H9 (cell line): ENCODE measurements at regions not wholly inside any gene's neighbourhood (a gene's known extent, or its start where the extent isn't known, plus 50 kb on each side); places are given as distances from the start of the nearest gene placed in this dataset.
A peak's percentile ranks its signal among the peaks of the same experiment; 100 is the strongest.

Experiments
- DNase-seq: peaks from one replicate; pipeline ENCODE4 v3.0.0-alpha.2; 2017
- H2AFZ ChIP-seq: one replicate; pipeline ENCODE4 v1.6.1; 2013; ENCODE audit warnings: mild to moderate bottlenecking, low read length, control low read depth, moderate library complexity
- H2AK5ac ChIP-seq: 2 replicates; pipeline ENCODE4 v1.6.1; 2013; ENCODE audit warnings: low read length, control low read depth, mixed read lengths; ENCODE audit not compliant: insufficient read length
- H2BK120ac ChIP-seq: one replicate; pipeline ENCODE4 v1.6.1; 2013; ENCODE audit warnings: low read depth, mild to moderate bottlenecking, low read length, control low read depth, inconsistent platforms; ENCODE audit not compliant: poor library complexity, severe bottlenecking
- H2BK12ac ChIP-seq: 2 replicates; pipeline ENCODE4 v1.6.1; 2013; ENCODE audit warnings: low read length, control low read depth, mixed read lengths, low read depth; ENCODE audit not compliant: insufficient read length
- H2BK15ac ChIP-seq: 2 replicates; pipeline ENCODE4 v1.6.1; 2013; ENCODE audit warnings: low read depth, low read length, control low read depth
- H2BK20ac ChIP-seq: one replicate; pipeline ENCODE4 v1.6.1; 2013; ENCODE audit warnings: low read depth, mild to moderate bottlenecking, low read length, control low read depth, inconsistent platforms; ENCODE audit not compliant: poor library complexity, severe bottlenecking
- H2BK5ac ChIP-seq: 2 replicates; pipeline ENCODE4 v1.6.1; 2013; ENCODE audit warnings: low read length, control low read depth, mixed read lengths; ENCODE audit not compliant: insufficient read length
- H3K14ac ChIP-seq: 2 replicates; pipeline ENCODE4 v1.6.1; 2013; ENCODE audit warnings: low read length, control low read depth; ENCODE audit not compliant: insufficient read depth
- H3K18ac ChIP-seq: 2 replicates; pipeline ENCODE4 v1.6.1; 2013; ENCODE audit warnings: low read depth, mild to moderate bottlenecking, mixed read lengths, low read length, control low read depth; ENCODE audit not compliant: insufficient read length
- H3K23ac ChIP-seq: 2 replicates; pipeline ENCODE4 v1.6.1; 2013; ENCODE audit warnings: low read length, control low read depth, mixed read lengths, low read depth; ENCODE audit not compliant: insufficient read length
- H3K23me2 ChIP-seq: 2 replicates; pipeline ENCODE4 v1.6.1; 2013; ENCODE audit warnings: low read depth, mild to moderate bottlenecking, mixed read lengths, low read length, control low read depth; ENCODE audit not compliant: insufficient read length, poor library complexity, severe bottlenecking
- H3K27ac ChIP-seq: 2 replicates; pipeline ENCODE4 v1.5.1; 2013; ENCODE audit warnings: low read length, control low read depth, mixed read lengths, low read depth; ENCODE audit not compliant: insufficient read length
- H3K27me3 ChIP-seq: 2 replicates; pipeline ENCODE4 v1.6.1; 2013; ENCODE audit warnings: low read length, control low read depth, inconsistent platforms; ENCODE audit not compliant: insufficient read depth
- H3K4ac ChIP-seq: 2 replicates; pipeline ENCODE4 v1.6.1; 2013; ENCODE audit warnings: low read depth, mild to moderate bottlenecking, control low read depth, inconsistent platforms, low read length, moderate library complexity
- H3K4me1 ChIP-seq: 2 replicates; pipeline ENCODE4 v1.6.1; 2013; ENCODE audit warnings: low read length, control low read depth, inconsistent platforms; ENCODE audit not compliant: insufficient read depth
- H3K4me2 ChIP-seq: 2 replicates; pipeline ENCODE4 v1.6.1; 2013; ENCODE audit warnings: low read length, control low read depth, mixed read lengths; ENCODE audit not compliant: insufficient read length, insufficient read depth
- H3K56ac ChIP-seq: 2 replicates; pipeline ENCODE4 v1.6.1; 2013; ENCODE audit warnings: low read depth, mild to moderate bottlenecking, mixed read lengths, low read length, control low read depth; ENCODE audit not compliant: insufficient read length
- H3K79me1 ChIP-seq: 2 replicates; pipeline ENCODE4 v1.6.1; 2013; ENCODE audit warnings: low read depth, mild to moderate bottlenecking, moderate library complexity, low read length, control low read depth, inconsistent platforms; ENCODE audit not compliant: insufficient read depth, poor library complexity, severe bottlenecking
- H3K79me2 ChIP-seq: 2 replicates; pipeline ENCODE4 v1.6.1; 2013; ENCODE audit warnings: low read length, control low read depth, inconsistent platforms; ENCODE audit not compliant: insufficient read depth
- H3K9ac ChIP-seq: 2 replicates; pipeline ENCODE4 v1.6.1; 2013; ENCODE audit warnings: low read length, control low read depth, mixed read lengths; ENCODE audit not compliant: insufficient read length; ENCODE audit errors: extremely low read depth
- H3K9me3 ChIP-seq: one replicate; pipeline ENCODE4 v1.6.1; 2013; ENCODE audit warnings: low read depth, low read length, inconsistent platforms; ENCODE audit not compliant: control insufficient read depth
- H3T11ph ChIP-seq: one replicate; pipeline ENCODE4 v1.6.1; 2013; ENCODE audit warnings: mild to moderate bottlenecking, low read length, control low read depth, inconsistent platforms
- H4K20me1 ChIP-seq: one replicate; pipeline ENCODE4 v1.6.1; 2013; ENCODE audit not compliant: control insufficient read depth, insufficient read length, insufficient read depth
- H4K5ac ChIP-seq: 2 replicates; pipeline ENCODE4 v1.6.1; 2013; ENCODE audit warnings: low read depth, mild to moderate bottlenecking, mixed read lengths, low read length, control low read depth; ENCODE audit not compliant: insufficient read length
- H4K8ac ChIP-seq: replicated peaks from 2 replicates; pipeline ENCODE4 v1.6.1; 2013; ENCODE audit warnings: low read length, control low read depth, mixed read lengths, low read depth; ENCODE audit not compliant: insufficient read length
- H4K91ac ChIP-seq: 2 replicates; pipeline ENCODE4 v1.6.1; 2013; ENCODE audit warnings: low read depth, mild to moderate bottlenecking, moderate library complexity, mixed read lengths, low read length, control low read depth; ENCODE audit not compliant: insufficient read length
- H3K27ac Mint-ChIP-seq, 3 experiments: 2 replicates in 2 of 3; 3 replicates in 1 of 3; pipeline ENCODE4 v1.8.0; 2020 to 2021; ENCODE audit warnings: mixed read lengths in 3 of 3, mild to moderate bottlenecking in 1 of 3, moderate library complexity in 1 of 3
- H3K27me3 Mint-ChIP-seq: 2 replicates; pipeline ENCODE4 v1.8.0; 2021; ENCODE audit warnings: low read depth, mild to moderate bottlenecking, moderate library complexity, mixed read lengths
- H3K36me3 Mint-ChIP-seq, 3 experiments: 2 replicates in 2 of 3; 3 replicates in 1 of 3; pipeline ENCODE4 v1.8.0; 2020 to 2021; ENCODE audit warnings: low read depth in 3 of 3, mixed read lengths in 3 of 3; ENCODE audit not compliant: insufficient read depth in 1 of 3
- H3K4me1 Mint-ChIP-seq, 2 experiments: 2 replicates each; pipeline ENCODE4 v1.8.0; 2020; ENCODE audit warnings: mixed read lengths in 2 of 2
- H3K4me3 Mint-ChIP-seq, 2 experiments: 2 replicates in 1 of 2; 3 replicates in 1 of 2; pipeline ENCODE4 v1.8.0; 2020 to 2021; ENCODE audit warnings: mild to moderate bottlenecking in 2 of 2, mixed read lengths in 2 of 2, moderate library complexity in 1 of 2
- H3K9me3 Mint-ChIP-seq, 2 experiments: 2 replicates in 1 of 2; 3 replicates in 1 of 2; pipeline ENCODE4 v1.8.0; 2020; ENCODE audit warnings: mild to moderate bottlenecking in 2 of 2, mixed read lengths in 2 of 2, moderate library complexity in 1 of 2
- WGBS: extraction: QIAGEN DNeasy Blood & Tissue Kit; methylation state at CpG from one replicate; pipeline ENCODE4 v1.1.7; 2013; ENCODE audit warnings: missing lambda C conversion rate, low lambda C conversion rate, mixed read lengths; ENCODE audit not compliant: insufficient read length; ENCODE audit errors: extremely low coverage; 5-methylcytosine and 5-hydroxymethylcytosine counted together
- TF ChIP-seq, protein P1 (sequence below): fragments of 200-600 bp; sonication (generic); conservative IDR thresholded peaks from 3 replicates; pipeline ENCODE4 v1.8.0; 2021; ENCODE audit warnings: antibody characterized with exemption, mild to moderate bottlenecking

DNA sequence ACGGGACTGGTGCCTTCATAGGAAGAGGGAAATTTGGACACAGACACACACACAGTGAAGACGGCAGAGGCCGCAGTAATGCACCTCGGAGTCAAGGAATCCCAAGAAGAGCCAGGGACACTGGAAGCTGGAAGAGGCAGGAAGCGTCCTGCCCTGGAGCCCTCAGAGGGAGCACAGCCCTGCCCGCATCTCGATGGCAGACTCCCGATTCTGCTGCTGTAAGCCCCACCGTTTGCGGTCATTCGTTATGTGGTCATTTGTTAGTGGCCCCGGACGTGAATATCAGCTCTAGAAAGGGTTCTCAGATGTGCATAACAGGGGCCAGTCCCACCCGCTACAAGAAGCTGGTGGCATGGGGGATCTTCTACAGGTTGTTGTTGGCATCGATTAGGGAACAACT is 316.6 kb downstream of the FOXL1 start:
- no peak overlapping the region for H3K27ac ChIP-seq
- H3K79me2 ChIP-seq: no peaks in the 10 kb centered on the region
- H3K14ac ChIP-seq: no peak overlapping the region
- H2AFZ ChIP-seq: no peak overlapping the region
- H3K23ac ChIP-seq: no peak overlapping the region
- H3K4ac ChIP-seq: no peak overlapping the region
- H3T11ph ChIP-seq: no peak overlapping the region
- Mint-ChIP-seq H3K27ac (peak overlapping the region in 1 of 3 experiments; percentile 86; a peak in 1 of 7 replicates), H3K36me3 (no peaks in the 10 kb centered on the region), H3K9me3 (no peaks in the 10 kb centered on the region), H3K4me1 (peaks cover 8 to 22% of the 10 kb centered on the region in 2 experiments), H3K27me3 (peaks cover 1% of the 10 kb centered on the region; the same call in 1 of the 2 replicates), H3K4me3 (no peak overlapping the region)
- TF ChIP-seq, protein P1, sequence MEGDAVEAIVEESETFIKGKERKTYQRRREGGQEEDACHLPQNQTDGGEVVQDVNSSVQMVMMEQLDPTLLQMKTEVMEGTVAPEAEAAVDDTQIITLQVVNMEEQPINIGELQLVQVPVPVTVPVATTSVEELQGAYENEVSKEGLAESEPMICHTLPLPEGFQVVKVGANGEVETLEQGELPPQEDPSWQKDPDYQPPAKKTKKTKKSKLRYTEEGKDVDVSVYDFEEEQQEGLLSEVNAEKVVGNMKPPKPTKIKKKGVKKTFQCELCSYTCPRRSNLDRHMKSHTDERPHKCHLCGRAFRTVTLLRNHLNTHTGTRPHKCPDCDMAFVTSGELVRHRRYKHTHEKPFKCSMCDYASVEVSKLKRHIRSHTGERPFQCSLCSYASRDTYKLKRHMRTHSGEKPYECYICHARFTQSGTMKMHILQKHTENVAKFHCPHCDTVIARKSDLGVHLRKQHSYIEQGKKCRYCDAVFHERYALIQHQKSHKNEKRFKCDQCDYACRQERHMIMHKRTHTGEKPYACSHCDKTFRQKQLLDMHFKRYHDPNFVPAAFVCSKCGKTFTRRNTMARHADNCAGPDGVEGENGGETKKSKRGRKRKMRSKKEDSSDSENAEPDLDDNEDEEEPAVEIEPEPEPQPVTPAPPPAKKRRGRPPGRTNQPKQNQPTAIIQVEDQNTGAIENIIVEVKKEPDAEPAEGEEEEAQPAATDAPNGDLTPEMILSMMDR: no peak
- no peaks in the 10 kb centered on the region for H3K27me3 ChIP-seq
- no peak overlapping the region for H2AK5ac ChIP-seq
- no peaks in the 10 kb centered on the region; the same call in 1 of the 2 replicates for H3K4me1 ChIP-seq
- no peak overlapping the region for H3K56ac ChIP-seq
- DNase-seq: no peak
- no peaks in the 10 kb centered on the region for H3K9me3 ChIP-seq
- no peak overlapping the region for H2BK12ac ChIP-seq
- H3K9ac ChIP-seq: no peak overlapping the region
- WGBS: no CpG with 5 or more reads among the region's 15 CpGs
- H4K5ac ChIP-seq: no peak overlapping the region
- H3K4me2 ChIP-seq: no peak overlapping the region
- H2BK120ac ChIP-seq: no peak overlapping the region
- H4K20me1 ChIP-seq: no peaks in the 10 kb centered on the region
- no peaks in the 10 kb centered on the region for H3K79me1 ChIP-seq
- no peak overlapping the region for H3K18ac ChIP-seq
- no peak overlapping the region for H2BK20ac ChIP-seq
- no peak overlapping the region for H2BK5ac ChIP-seq
- no peak overlapping the region for H4K8ac ChIP-seq
- peaks cover 4% of the 10 kb centered on the region for H3K23me2 ChIP-seq
- no peak overlapping the region for H2BK15ac ChIP-seq
- H4K91ac ChIP-seq: no peak overlapping the region
